Thoracic aorta (tissue), 2 donors: ENCODE measurements at regions not wholly inside any gene's neighbourhood (a gene's known extent, or its start where the extent isn't known, plus 50 kb on each side); places are given as distances from the start of the nearest gene placed in this dataset.

ENCODE experiments used
- ATAC-seq: fragments of 150-250 bp; one replicate; pipeline ENCODE4 v1.8.0; 2017; ENCODE audit warnings: low read depth; ENCODE audit not compliant: insufficient number of reproducible peaks, low FRiP score
- DNase-seq: peaks from one replicate; pipeline ENCODE4 v3.0.0-alpha.2; 2020; ENCODE audit warnings: low spot score
- H3K27ac ChIP-seq, 2 donors: fragments of 200-600 bp; sonication (generic); 1 replicate in 1 of 2; 2 replicates in 1 of 2; pipeline ENCODE4 v1.5.1; 2016; ENCODE audit warnings: mild to moderate bottlenecking in 2 of 2, moderate library complexity in 2 of 2
- H3K27me3 ChIP-seq: fragments of 200-600 bp; sonication (generic); replicated peaks from 2 replicates; pipeline ENCODE4 v1.6.0; 2016; ENCODE audit warnings: mild to moderate bottlenecking; ENCODE audit not compliant: insufficient read depth
- H3K36me3 ChIP-seq: fragments of 200-600 bp; sonication (generic); one replicate; pipeline ENCODE4 v1.5.1; 2016
- H3K4me1 ChIP-seq, 2 donors: fragments of 200-600 bp; sonication (generic); 1 replicate in 1 of 2; 2 replicates in 1 of 2; pipeline versions ENCODE4 v1.5.1 to v1.6.0; 2016; ENCODE audit warnings: low read depth in 2 of 2, mild to moderate bottlenecking in 1 of 2; ENCODE audit not compliant: control insufficient read depth in 1 of 2
- H3K4me3 ChIP-seq: fragments of 200-600 bp; sonication (generic); 2 replicates; pipeline ENCODE4 v1.5.1; 2016; ENCODE audit warnings: mild to moderate bottlenecking
- H3K9me3 ChIP-seq: fragments of 200-600 bp; sonication (generic); 2 replicates; pipeline ENCODE4 v1.5.1; 2016
- TF ChIP-seq, protein P1 (sequence below): fragments of 200-600 bp; sonication (generic); IDR thresholded peaks from one replicate; pipeline ENCODE4 v1.5.1; 2019; ENCODE audit warnings: antibody characterized with exemption

GRCh38 chr12:107500307-107500706, 185.3 kb upstream of the PWP1 start:
- Histone ChIP-seq H3K27me3 (no peaks in the 10 kb centered on the region), H3K4me3 (no peak overlapping the region), H3K36me3 (no peaks in the 10 kb centered on the region), H3K4me1 (no peaks in the 10 kb centered on the region), H3K9me3 (no peaks in the 10 kb centered on the region), H3K27ac (no peak overlapping the region)
- no peak for ATAC-seq
- TF ChIP-seq, protein P1, sequence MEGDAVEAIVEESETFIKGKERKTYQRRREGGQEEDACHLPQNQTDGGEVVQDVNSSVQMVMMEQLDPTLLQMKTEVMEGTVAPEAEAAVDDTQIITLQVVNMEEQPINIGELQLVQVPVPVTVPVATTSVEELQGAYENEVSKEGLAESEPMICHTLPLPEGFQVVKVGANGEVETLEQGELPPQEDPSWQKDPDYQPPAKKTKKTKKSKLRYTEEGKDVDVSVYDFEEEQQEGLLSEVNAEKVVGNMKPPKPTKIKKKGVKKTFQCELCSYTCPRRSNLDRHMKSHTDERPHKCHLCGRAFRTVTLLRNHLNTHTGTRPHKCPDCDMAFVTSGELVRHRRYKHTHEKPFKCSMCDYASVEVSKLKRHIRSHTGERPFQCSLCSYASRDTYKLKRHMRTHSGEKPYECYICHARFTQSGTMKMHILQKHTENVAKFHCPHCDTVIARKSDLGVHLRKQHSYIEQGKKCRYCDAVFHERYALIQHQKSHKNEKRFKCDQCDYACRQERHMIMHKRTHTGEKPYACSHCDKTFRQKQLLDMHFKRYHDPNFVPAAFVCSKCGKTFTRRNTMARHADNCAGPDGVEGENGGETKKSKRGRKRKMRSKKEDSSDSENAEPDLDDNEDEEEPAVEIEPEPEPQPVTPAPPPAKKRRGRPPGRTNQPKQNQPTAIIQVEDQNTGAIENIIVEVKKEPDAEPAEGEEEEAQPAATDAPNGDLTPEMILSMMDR = no peak
- DNase-seq = no peak

DNA sequence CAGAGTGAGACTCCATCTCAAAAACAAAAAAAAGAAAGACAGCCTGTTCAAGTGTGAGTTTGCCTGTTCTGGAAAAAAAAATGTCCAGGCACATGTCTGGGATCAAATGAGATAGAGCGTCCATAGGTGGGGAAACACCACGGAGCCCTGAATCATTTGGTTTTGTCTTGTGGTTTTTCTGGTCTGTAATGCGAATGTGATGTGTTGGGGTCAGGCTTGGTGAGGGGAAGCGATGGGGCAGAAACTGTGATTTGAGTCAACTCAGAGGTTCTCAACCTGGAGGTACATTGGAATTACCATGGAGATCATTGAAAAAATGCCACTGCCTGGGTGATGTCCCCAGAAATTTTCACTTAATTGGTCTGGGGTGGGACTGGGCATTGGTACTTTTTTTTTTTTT, 183.9 kb upstream of the PWP1 start:
- H3K36me3 ChIP-seq = no peaks in the 10 kb centered on the region
- TF ChIP-seq, protein P1 = no peak
- H3K9me3 ChIP-seq = no peaks in the 10 kb centered on the region
- no peak for DNase-seq
- H3K4me1 ChIP-seq = no peaks in the 10 kb centered on the region
- H3K27me3 ChIP-seq = no peaks in the 10 kb centered on the region
- no peak for ATAC-seq
- no peak overlapping the region for H3K4me3 ChIP-seq
- no peak overlapping the region for H3K27ac ChIP-seq

DNA sequence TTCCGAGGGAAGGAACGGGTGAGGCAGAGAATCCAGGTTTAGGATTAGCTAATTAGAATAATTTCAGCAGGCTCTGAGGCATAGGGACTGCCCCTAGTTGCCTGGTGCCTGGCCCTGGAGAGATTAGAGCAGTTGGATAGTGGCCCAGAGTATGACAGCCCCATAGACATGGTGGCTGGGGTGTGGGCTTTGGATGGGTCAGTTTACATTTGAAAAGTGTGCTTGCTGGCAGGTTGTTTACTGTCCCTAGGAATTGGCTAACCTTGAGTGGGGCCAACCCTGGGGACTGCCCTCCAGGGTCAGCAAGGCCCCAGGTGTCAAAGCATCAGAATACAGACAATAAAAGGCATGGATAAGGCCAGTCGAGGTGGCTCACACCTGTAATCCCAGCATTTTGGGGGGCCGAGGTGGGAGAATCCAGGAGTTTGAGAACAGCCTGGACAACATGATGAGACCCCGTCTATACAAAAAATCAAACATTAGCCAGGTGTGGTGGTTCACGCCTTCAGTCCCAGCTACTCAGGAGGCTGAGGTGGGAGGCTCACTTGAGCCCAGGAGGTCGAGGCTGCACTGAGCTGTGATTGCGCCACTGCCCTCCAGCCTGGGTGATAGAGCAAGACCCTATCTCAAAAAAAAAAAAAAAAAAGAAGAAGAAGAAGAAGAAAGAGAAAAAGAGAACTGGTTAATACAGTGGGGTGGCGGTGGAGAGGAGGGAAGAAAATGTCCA, 182.3 kb upstream of the PWP1 start:
- Histone ChIP-seq H3K9me3 (no peaks in the 10 kb centered on the region), H3K4me1 (no peaks in the 10 kb centered on the region), H3K27ac (no peak overlapping the region), H3K4me3 (no peak overlapping the region), H3K36me3 (no peaks in the 10 kb centered on the region), H3K27me3 (no peaks in the 10 kb centered on the region)
- DNase-seq (no peak), ATAC-seq (no peak)
- TF ChIP-seq, protein P1 = no peak

DNA sequence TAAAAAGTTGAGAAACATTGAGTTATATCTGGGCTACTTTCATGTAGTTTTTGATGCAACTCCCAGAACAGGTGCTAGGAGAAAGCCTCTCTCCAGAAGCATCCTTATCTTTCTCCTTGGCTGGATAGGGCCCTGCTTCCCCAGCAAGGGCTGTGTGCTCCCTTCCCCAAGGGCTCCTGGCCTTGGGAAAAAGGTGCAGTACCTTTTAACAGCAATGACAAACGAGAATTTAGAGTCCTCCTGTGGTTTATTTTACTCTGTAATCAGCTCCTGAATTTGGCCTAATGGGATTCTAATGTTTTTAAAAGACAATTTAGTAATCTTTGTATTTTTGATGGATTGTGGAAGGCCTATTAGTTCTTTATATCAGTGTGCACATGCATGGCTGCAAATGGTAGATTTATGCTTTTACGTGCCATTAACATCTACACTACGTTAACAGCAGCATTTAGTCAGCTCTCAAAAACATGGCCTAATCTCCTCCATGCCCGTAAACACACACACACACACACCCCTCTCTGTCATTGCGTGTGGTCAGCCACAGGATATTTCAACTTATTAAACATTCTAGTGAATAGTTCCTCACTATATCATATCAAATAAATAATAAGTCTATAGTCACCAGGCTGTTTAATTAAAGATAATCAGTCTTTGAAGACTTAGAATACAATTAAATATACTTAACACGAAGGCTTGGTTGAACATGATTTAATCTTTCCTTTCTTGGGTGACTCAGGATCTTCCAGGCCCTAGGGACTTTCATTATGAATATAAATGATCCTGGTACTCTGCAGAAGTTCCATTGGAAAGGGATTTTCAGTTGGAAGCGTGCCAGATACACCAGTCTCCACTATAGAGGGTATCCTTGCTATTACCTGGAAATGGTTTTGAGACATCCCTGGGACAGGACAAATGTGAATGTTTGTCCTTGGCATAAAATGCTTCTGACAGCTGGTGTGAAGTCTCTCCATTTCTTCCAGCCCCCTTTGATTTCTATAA, 181.4 kb upstream of the PWP1 start:
- H3K27ac ChIP-seq = no peak overlapping the region
- H3K36me3 ChIP-seq = no peaks in the 10 kb centered on the region
- no peak overlapping the region for H3K4me3 ChIP-seq
- no peaks in the 10 kb centered on the region for H3K9me3 ChIP-seq
- ATAC-seq (no peak), DNase-seq (no peak)
- no peaks in the 10 kb centered on the region for H3K4me1 ChIP-seq
- TF ChIP-seq, protein P1 = no peak
- no peaks in the 10 kb centered on the region for H3K27me3 ChIP-seq

DNA sequence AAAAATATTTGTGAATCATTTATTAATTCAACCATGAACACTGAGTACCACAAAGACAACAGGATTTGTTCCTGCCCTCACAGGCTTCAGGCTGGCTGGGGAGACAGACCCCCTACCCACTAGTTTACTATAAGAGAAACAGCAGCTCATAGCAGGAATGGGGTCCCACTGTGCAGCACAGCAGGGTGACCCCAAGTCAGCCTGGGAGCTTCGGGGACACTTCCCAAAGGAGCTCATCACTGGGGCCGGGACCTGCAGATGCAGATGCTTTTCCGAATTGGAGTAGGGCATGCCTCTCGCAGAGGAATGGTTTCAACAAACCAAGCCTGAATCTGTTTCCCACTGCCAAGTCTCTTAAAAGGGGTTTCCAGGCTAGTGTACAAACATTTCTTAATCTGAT, 176.2 kb upstream of the PWP1 start:
- Histone ChIP-seq H3K4me1 (peaks cover 0 to 19% of the 10 kb centered on the region in 2 donors), H3K4me3 (no peak overlapping the region), H3K27ac (no peak overlapping the region), H3K36me3 (no peaks in the 10 kb centered on the region), H3K27me3 (no peaks in the 10 kb centered on the region), H3K9me3 (no peaks in the 10 kb centered on the region)
- DNase-seq (no peak), ATAC-seq (no peak)
- TF ChIP-seq, protein P1 = no peak
